ENCODE measurements at regions not wholly inside any gene's neighbourhood (a gene's known extent, or its start where the extent isn't known, plus 50 kb on each side); places are given as distances from the start of the nearest gene placed in this dataset.

DNA sequence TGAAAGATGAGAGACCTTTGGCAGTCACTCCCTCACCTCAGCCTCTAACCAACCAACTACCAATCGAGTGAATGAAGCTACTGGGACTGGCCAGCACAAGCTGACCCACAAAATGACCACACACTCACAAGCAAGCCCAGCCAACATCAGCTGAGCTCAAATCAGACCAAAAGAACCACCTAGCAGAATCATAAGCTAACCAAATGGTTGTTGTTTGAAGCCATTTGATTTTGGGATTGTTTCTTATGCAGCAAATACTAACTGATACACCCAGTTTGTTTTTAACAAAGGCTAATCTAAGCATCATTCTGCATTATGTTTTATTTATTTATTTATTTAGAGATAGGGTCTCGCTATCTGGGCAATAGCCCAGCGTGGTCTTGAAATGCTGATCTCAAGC is 310.4 kb downstream of the SETD4 start:
- TF ChIP-seq, protein P1, sequence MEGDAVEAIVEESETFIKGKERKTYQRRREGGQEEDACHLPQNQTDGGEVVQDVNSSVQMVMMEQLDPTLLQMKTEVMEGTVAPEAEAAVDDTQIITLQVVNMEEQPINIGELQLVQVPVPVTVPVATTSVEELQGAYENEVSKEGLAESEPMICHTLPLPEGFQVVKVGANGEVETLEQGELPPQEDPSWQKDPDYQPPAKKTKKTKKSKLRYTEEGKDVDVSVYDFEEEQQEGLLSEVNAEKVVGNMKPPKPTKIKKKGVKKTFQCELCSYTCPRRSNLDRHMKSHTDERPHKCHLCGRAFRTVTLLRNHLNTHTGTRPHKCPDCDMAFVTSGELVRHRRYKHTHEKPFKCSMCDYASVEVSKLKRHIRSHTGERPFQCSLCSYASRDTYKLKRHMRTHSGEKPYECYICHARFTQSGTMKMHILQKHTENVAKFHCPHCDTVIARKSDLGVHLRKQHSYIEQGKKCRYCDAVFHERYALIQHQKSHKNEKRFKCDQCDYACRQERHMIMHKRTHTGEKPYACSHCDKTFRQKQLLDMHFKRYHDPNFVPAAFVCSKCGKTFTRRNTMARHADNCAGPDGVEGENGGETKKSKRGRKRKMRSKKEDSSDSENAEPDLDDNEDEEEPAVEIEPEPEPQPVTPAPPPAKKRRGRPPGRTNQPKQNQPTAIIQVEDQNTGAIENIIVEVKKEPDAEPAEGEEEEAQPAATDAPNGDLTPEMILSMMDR (IDR thresholded peaks at IDR 0.05; ENCODE audit: extremely low read depth, missing control alignments): no peak
- no peak for DNase-seq (ENCODE audit: low spot score)

DNA sequence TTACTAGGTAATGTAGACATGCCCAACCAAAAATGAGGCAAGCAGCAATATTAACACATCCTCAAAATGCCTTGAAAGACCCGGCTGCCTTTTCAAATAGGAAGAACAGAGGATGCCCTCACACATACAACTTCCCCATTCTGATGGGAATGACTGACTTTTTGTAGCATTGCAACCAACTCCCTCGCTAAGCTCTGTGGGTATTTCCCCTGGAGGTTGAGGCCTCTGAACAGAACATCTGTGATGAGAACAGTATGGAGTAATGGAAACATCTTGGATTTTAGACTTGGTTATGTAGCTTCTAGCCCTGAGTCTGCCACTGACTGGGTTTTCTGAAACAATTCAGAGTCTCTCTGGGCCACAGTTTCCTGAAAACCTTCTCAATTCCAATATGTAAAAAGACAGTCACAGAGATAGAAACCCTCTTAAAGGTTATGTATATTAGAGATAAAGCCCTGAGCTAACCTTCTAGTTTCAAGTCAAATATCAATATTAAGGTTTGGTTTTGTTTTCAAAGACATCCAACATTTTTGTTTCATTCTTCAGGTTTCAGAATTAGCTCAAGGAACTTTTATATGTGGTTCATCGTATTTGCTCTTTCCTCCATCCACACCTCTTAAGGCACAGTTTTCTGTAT is 311.5 kb downstream of the SETD4 start:
- DNase-seq (ENCODE audit: low spot score): no peak
- TF ChIP-seq, protein P1 (IDR thresholded peaks at IDR 0.05; ENCODE audit: extremely low read depth, missing control alignments): no peak

DNA sequence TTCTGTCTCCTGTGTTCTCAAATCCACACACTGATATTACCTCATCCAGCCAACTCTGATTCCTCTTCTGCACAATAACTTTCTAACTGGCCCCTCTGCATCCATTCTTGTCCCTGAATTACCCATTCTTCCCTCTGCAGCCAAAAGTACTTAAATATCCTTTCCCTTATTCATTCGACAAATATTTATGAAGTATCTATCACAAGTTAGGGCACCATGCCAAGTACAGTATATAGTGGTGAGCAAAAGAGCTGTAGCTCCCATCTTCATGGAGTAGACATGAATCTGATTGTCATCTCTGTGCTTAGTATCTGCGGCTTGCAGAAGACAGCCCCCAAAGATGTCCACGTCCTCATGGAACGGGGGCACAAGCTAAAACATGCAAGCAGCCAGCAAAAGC is 316.8 kb downstream of the SETD4 start:
- no peak for DNase-seq (ENCODE audit: low spot score)
- TF ChIP-seq, protein P1 (IDR thresholded peaks at IDR 0.05; ENCODE audit: extremely low read depth, missing control alignments): no peak

- TF ChIP-seq, protein P1 (IDR thresholded peaks at IDR 0.05; ENCODE audit: extremely low read depth, missing control alignments): no peak
- DNase-seq (ENCODE audit: low spot score): no peak
Measured at GRCh38 chr21:35738347-35738961, 321.9 kb downstream of the SETD4 start.

- no peak for DNase-seq (ENCODE audit: low spot score)
- TF ChIP-seq, protein P1 (IDR thresholded peaks at IDR 0.05; ENCODE audit: extremely low read depth, missing control alignments): no peak
Measured at GRCh38 chr21:35737899-35738346, 322.4 kb downstream of the SETD4 start.

- TF ChIP-seq, protein P1 (IDR thresholded peaks at IDR 0.05; ENCODE audit: extremely low read depth, missing control alignments): no peak
- no peak for DNase-seq (ENCODE audit: low spot score)
Measured at GRCh38 chr21:35737449-35737848, 322.9 kb downstream of the SETD4 start.

DNA sequence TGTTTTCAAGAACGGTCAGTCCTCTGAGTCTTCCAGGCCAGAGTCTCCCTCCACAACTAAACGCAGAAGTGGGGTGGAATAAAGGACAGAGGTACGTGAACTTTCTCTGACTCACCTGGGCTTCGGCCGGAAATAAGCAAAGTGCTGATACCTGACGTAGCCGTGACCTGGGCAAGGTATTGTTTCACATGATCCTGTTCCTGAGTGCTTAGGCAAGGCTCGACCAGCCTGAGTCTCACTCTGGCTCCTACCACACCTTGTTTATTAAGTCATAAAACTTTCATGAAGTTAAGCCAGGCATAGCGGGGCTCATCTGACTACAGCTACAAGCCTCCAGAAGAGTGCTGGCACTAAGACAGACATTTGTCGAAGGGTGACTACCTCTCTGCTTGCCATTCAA is 327.5 kb downstream of the SETD4 start:
- no peak for DNase-seq (ENCODE audit: low spot score)

More for the DNA sequence above, 327.5 kb downstream of the SETD4 start:
- TF ChIP-seq, protein P1 (IDR thresholded peaks at IDR 0.05; ENCODE audit: extremely low read depth, missing control alignments): no peak
